GM12873 (cell line): ENCODE measurements at regions not wholly inside any gene's neighbourhood (a gene's known extent, or its start where the extent isn't known, plus 50 kb on each side); places are given as distances from the start of the nearest gene placed in this dataset.

Source experiments
- TF ChIP-seq, protein P1 (sequence below): IDR thresholded peaks from 2 replicates; pipeline ENCODE4 v1.5.1; 2012; ENCODE audit warnings: low read depth, mild to moderate bottlenecking, moderate library complexity, low read length, control low read depth; ENCODE audit not compliant: insufficient read depth; ENCODE audit errors: missing control alignments

DNA sequence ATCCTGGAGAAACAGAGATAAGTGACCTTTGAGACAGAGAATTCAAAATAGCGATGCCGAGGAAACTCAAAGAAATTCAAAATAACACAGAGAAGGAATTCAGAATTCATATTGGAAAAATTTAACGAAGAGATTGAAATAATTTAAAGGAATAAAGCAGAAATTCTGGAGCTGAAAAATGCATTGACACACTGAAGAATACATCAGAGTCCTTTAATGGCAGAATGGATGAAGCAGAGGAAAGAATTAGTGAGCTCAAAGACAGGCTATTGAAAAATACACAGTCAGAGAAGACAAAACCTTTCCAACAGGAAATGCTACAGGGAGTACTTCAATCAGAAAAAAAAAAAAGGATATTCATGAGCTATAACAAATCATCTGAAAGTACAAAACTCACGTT, 185.8 kb downstream of the PARM1 start:
- TF ChIP-seq, protein P1, sequence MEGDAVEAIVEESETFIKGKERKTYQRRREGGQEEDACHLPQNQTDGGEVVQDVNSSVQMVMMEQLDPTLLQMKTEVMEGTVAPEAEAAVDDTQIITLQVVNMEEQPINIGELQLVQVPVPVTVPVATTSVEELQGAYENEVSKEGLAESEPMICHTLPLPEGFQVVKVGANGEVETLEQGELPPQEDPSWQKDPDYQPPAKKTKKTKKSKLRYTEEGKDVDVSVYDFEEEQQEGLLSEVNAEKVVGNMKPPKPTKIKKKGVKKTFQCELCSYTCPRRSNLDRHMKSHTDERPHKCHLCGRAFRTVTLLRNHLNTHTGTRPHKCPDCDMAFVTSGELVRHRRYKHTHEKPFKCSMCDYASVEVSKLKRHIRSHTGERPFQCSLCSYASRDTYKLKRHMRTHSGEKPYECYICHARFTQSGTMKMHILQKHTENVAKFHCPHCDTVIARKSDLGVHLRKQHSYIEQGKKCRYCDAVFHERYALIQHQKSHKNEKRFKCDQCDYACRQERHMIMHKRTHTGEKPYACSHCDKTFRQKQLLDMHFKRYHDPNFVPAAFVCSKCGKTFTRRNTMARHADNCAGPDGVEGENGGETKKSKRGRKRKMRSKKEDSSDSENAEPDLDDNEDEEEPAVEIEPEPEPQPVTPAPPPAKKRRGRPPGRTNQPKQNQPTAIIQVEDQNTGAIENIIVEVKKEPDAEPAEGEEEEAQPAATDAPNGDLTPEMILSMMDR = no peak

DNA sequence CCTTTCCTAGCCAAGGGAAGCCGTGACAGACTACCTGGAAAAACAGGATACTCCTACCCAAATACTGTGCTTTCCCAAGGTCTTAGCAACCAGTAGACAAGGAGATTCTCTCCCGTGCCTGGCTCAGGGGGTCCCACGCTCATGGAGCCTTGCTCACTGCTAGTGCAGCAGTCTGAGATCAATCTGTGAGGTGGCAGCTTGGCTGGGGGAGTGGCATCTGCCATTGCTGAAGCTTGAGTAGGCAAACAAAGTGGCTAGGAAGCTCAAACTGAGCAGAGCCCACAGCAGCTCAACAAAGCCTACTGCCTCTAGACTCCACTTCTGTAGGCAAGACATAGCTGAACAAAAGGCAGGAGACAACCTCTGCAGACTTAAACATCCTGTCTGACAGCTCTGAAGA, 177.1 kb downstream of the PARM1 start:
- TF ChIP-seq, protein P1 = no peak

DNA sequence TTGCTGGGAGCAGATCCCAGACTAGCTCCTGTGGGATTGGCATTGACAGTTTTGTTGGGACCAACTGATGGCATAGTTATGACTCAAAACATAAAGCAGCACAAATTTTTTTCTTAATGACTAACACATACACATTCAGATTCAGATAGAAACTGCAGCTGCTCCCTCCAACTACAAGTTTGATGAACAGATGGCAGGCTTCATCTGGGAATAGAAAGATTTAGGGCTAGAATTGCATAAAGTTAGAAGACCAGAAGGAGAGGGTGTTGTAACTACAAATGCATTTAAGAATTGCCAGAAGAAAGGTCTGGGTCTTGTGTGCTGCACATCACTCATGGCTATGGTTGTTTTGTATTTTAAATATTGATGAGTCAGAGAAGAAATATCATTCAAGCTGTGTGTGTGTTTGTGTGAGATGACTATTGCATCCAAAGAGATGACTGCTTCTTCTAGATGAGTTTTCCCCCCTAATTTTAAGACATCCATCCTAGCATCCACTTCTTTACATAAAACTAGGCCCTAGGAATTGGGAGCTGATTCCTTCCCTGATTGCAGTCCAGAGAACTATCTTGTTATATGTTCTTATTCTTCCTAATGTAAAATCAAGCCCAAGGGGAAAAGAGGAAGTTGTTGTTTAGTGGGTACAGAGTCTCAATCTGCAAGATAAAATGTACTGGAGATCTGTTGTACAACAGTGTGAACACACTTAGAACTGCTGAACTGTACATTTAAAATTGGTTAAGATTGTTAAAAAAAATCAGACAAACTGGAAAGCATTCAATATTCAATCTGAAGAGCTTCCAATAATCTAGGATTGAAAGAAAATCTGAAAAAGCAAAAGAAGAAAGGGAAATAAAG, 175.1 kb downstream of the PARM1 start:
- TF ChIP-seq, protein P1 = no peak

DNA sequence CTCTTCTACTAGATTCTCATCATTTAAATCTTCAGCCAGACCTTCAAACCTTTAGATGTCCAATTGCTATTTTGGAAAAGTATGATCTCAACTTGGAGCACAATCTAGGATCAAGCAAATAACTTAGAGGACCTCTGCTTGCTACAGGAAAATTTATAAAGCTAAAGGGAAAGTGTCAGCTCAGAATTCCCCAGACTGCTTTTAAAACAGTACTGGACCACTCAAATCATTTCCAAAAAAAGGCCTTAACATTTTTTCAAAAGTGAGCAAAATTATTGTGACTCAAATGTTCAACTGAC, 169.8 kb downstream of the PARM1 start:
- TF ChIP-seq, protein P1 = no peak

DNA sequence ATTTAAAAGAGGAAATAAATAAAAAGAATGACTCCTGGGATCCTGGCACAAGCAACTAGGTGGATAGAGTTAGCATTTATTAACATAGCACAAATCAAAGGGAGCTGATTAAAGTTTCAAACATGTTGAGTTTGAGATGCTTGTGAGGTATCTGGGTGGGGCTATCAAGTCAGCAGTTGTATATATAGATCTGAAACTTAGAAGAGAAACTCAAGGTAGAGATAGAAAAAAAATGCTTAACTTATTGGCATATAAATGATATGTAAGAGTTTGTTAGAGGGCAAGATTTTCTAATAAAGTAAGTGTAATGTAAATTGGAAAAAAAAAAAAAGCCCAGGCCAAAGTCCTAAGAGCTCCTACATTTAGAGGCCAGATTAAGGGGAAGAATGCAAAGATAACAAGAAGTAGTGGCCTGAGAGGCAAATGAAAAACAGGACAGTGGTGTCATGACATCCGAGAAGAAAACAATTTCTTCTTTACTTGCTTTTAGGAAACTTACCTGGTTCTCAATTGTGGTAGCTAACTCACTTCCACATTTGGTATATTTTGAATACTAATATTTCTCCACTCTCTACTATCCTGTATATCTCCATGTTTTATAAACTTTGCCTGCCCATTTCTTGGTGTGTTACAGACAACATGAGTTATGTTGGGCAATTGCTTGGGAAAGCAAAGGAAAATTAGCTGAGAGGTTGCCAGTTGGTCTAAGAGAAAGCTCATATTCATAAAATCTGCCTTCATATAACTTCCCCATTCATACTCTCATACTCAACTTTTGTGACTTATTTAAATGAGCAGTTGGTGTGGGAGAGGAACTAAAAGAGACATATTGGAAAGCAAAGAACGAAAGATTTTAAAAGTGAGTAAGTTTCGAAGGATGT, 169.2 kb downstream of the PARM1 start:
- TF ChIP-seq, protein P1 = no peak
